Mucosa of descending colon (tissue), 3 donors: ENCODE measurements at regions not wholly inside any gene's neighbourhood (a gene's known extent, or its start where the extent isn't known, plus 50 kb on each side); places are given as distances from the start of the nearest gene placed in this dataset.

Experiments
- ATAC-seq: fragments of 200-7000 bp; cut with Tn5 transposase; one replicate; pipeline ENCODE4 v1.9.1; 2020; ENCODE audit warnings: mild to moderate bottlenecking, moderate library complexity
- DNase-seq, 3 donors: peaks; one replicate each; pipeline ENCODE4 v3.0.0-alpha.2; 2020
- H3K36me3 ChIP-seq: fragments of 200-600 bp; one replicate; pipeline ENCODE4 v1.8.0; 2021; ENCODE audit warnings: low read depth, mild to moderate bottlenecking
- H3K4me1 ChIP-seq: fragments of 200-600 bp; one replicate; pipeline ENCODE4 v1.8.0; 2021; ENCODE audit warnings: low read depth, mild to moderate bottlenecking
- H3K4me3 ChIP-seq: fragments of 200-600 bp; one replicate; pipeline ENCODE4 v1.8.0; 2021; ENCODE audit warnings: mild to moderate bottlenecking
- H3K9me3 ChIP-seq: fragments of 200-600 bp; one replicate; pipeline ENCODE4 v1.8.0; 2021; ENCODE audit warnings: mild to moderate bottlenecking
- CTCF ChIP-seq: fragments of 200-600 bp; IDR thresholded peaks from one replicate; pipeline ENCODE4 v1.8.0; 2022; ENCODE audit warnings: antibody characterized with exemption, mild to moderate bottlenecking
- intact Hi-C, 2 donors: fragments of 100-400 bp; cut with DNase I in 1 of 2; cut with micrococcal nuclease in 1 of 2; formaldehyde crosslinking; loops; one replicate each; pipeline versions ENCODE4 v1.11.0 to v1.11.1; 2022; cut with DNase I, micrococcal nuclease
- donor health status: DM: no; HTN: no; CAD: no; lungs with moderate emphysema.
- donor health status: DM: no; HTN: no; CAD: no.
- donor health status: DM: no; HTN: yes; CAD: no.

GRCh38 chr5:159488516-159488915, 158.2 kb upstream of the IL12B start:
- no peaks in the 10 kb centered on the region for H3K9me3 ChIP-seq
- no peak for TF ChIP-seq CTCF
- H3K4me1 ChIP-seq = no peaks in the 10 kb centered on the region
- intact Hi-C loops = no loop called here
- no peak overlapping the region for H3K4me3 ChIP-seq
- DNase-seq (no peak), ATAC-seq (no peak)
- no peaks in the 10 kb centered on the region for H3K36me3 ChIP-seq

- Histone ChIP-seq H3K36me3 (no peaks in the 10 kb centered on the region), H3K4me3 (no peak overlapping the region), H3K4me1 (no peaks in the 10 kb centered on the region), H3K9me3 (no peaks in the 10 kb centered on the region)
- DNase-seq (no peak), ATAC-seq (no peak)
- TF ChIP-seq CTCF = no peak
- intact Hi-C loops = no loop called here
Observed at GRCh38 chr5:159489779-159490178, 159.5 kb upstream of the IL12B start.

GRCh38 chr5:159490507-159490906, 160.2 kb upstream of the IL12B start:
- ATAC-seq = no peak
- no peak for TF ChIP-seq CTCF
- DNase-seq = no peak
- Histone ChIP-seq H3K9me3 (no peaks in the 10 kb centered on the region), H3K4me3 (no peak overlapping the region), H3K36me3 (no peaks in the 10 kb centered on the region), H3K4me1 (no peaks in the 10 kb centered on the region)
- intact Hi-C loops = no loop called here

GRCh38 chr5:159493696-159494095, 163.4 kb upstream of the IL12B start:
- Histone ChIP-seq H3K4me3 (no peak overlapping the region), H3K36me3 (no peaks in the 10 kb centered on the region), H3K9me3 (no peaks in the 10 kb centered on the region), H3K4me1 (no peaks in the 10 kb centered on the region)
- no peak for ATAC-seq
- no peak for TF ChIP-seq CTCF
- no peak for DNase-seq
- intact Hi-C loops = no loop called here

DNA sequence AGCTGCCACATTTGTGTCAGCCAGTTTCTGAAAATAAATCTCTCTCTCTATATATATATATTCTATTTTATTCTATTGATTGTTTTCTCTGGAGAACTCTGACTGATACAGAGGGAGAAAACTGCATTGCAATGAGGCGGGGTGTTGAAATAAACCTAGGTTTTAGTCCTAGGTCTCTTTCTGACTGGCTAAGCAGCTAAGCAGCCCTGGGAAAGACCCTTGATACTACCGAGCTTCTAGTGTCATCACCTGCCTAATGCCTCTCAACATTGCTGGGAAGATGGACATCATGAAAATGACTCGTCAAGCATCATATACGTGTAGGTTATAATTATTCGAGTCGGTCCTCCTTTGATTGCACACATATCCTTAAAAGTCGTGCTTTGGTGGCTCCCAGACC, 166.5 kb upstream of the IL12B start:
- Histone ChIP-seq H3K36me3 (no peaks in the 10 kb centered on the region), H3K4me1 (no peaks in the 10 kb centered on the region), H3K9me3 (no peaks in the 10 kb centered on the region), H3K4me3 (no peak overlapping the region)
- TF ChIP-seq CTCF = no peak
- ATAC-seq = no peak
- no peak for DNase-seq
- intact Hi-C loops = no loop called here

- H3K9me3 ChIP-seq = no peaks in the 10 kb centered on the region
- TF ChIP-seq CTCF = no peak
- ATAC-seq = no peak
- no peak overlapping the region for H3K4me3 ChIP-seq
- intact Hi-C loops = no loop called here
- H3K4me1 ChIP-seq = no peaks in the 10 kb centered on the region
- H3K36me3 ChIP-seq = no peaks in the 10 kb centered on the region
- DNase-seq = no peak
Observed at GRCh38 chr5:159497221-159497620, 166.9 kb upstream of the IL12B start.
